GM21576 (cell line): ENCODE measurements at regions not wholly inside any gene's neighbourhood (a gene's known extent, or its start where the extent isn't known, plus 50 kb on each side); places are given as distances from the start of the nearest gene placed in this dataset.

Experiments used
- ATAC-seq: cut with Tn5 transposase; IDR thresholded peaks from one replicate; pipeline ENCODE4 v1.9.1; 2021; ENCODE audit warnings: mild to moderate bottlenecking, moderate library complexity; ENCODE audit not compliant: unreplicated experiment

GRCh38 chr5:145283141-145283810 is 551.9 kb downstream of the PRELID2 start:
- ATAC-seq = no peak

- ATAC-seq = no peak
Observed at GRCh38 chr5:145280806-145281205, 554.3 kb downstream of the PRELID2 start.

GRCh38 chr5:145280214-145280613 is 554.9 kb downstream of the PRELID2 start:
- no peak for ATAC-seq

- ATAC-seq = no peak
Observed at GRCh38 chr5:145260670-145261069, 574.5 kb downstream of the PRELID2 start.

- ATAC-seq = no peak
Observed at GRCh38 chr5:145247745-145248040, 587.4 kb downstream of the PRELID2 start.

GRCh38 chr5:145246961-145247744 is 588.0 kb downstream of the PRELID2 start:
- no peak for ATAC-seq

GRCh38 chr5:145246379-145246778 is 588.8 kb downstream of the PRELID2 start:
- ATAC-seq = no peak

- ATAC-seq = no peak
Observed at GRCh38 chr5:145245354-145245753, 589.8 kb downstream of the PRELID2 start.

- ATAC-seq = no peak
Observed at GRCh38 chr5:145244788-145245187, 590.4 kb downstream of the PRELID2 start.

- ATAC-seq = no peak
Observed at GRCh38 chr5:145244251-145244650, 590.9 kb downstream of the PRELID2 start.

GRCh38 chr5:145243016-145243415 is 592.1 kb downstream of the PRELID2 start:
- no peak for ATAC-seq

- no peak for ATAC-seq
Observed at GRCh38 chr5:145242551-145242950, 592.6 kb downstream of the PRELID2 start.

- peak; percentile 76 for ATAC-seq
Observed at GRCh38 chr5:145237843-145238242, 597.3 kb downstream of the PRELID2 start.

GRCh38 chr5:145236983-145237382 is 598.2 kb downstream of the PRELID2 start:
- ATAC-seq = no peak

GRCh38 chr5:145236127-145236526 is 599.0 kb downstream of the PRELID2 start:
- no peak for ATAC-seq

- ATAC-seq = no peak
Observed at GRCh38 chr5:145233461-145233860, 601.7 kb downstream of the PRELID2 start.

GRCh38 chr5:145230781-145231180 is 604.4 kb downstream of the PRELID2 start:
- no peak for ATAC-seq

GRCh38 chr5:145228564-145228963 is 606.6 kb downstream of the PRELID2 start:
- no peak for ATAC-seq

GRCh38 chr5:145227881-145228280 is 607.3 kb downstream of the PRELID2 start:
- ATAC-seq = no peak

- ATAC-seq = no peak
Observed at GRCh38 chr5:145226726-145227125, 608.4 kb downstream of the PRELID2 start.

GRCh38 chr5:145225529-145225928 is 609.6 kb downstream of the PRELID2 start:
- no peak for ATAC-seq

- no peak for ATAC-seq
Observed at GRCh38 chr5:145223582-145223981, 611.6 kb downstream of the PRELID2 start.

GRCh38 chr5:145222622-145223021 is 612.5 kb downstream of the PRELID2 start:
- ATAC-seq = no peak
